ENCODE measurements at regions not wholly inside any gene's neighbourhood (a gene's known extent, or its start where the extent isn't known, plus 50 kb on each side); places are given as distances from the start of the nearest gene placed in this dataset.
A peak's percentile ranks its signal among the peaks of the same experiment; 100 is the strongest.

GRCh38 chr11:70661761-70662501 is 263.6 kb downstream of the CTTN start:
- DNase-seq: no peak

GRCh38 chr11:70662691-70663098 is 264.4 kb downstream of the CTTN start:
- DNase-seq: no peak

GRCh38 chr11:70663815-70664214 is 265.5 kb downstream of the CTTN start:
- DNase-seq: no peak

GRCh38 chr11:70666311-70666710 is 268.0 kb downstream of the CTTN start:
- no peak for DNase-seq

GRCh38 chr11:70667767-70668166 is 269.4 kb downstream of the CTTN start:
- no peak for DNase-seq

GRCh38 chr11:70668204-70669202 is 270.2 kb downstream of the CTTN start:
- DNase-seq: no peak

- DNase-seq: no peak
Measured at GRCh38 chr11:70669281-70669680, 271.0 kb downstream of the CTTN start.

- DNase-seq: no peak
Measured at GRCh38 chr11:70669871-70670675, 271.7 kb downstream of the CTTN start.

- DNase-seq: no peak
Measured at GRCh38 chr11:70670676-70671034, 272.3 kb downstream of the CTTN start.

- no peak for DNase-seq
Measured at GRCh38 chr11:70671083-70671482, 272.8 kb downstream of the CTTN start.

GRCh38 chr11:70671611-70672010 is 273.3 kb downstream of the CTTN start:
- DNase-seq: no peak

GRCh38 chr11:70672991-70673653 is 274.8 kb downstream of the CTTN start:
- DNase-seq: no peak

GRCh38 chr11:70674605-70675004 is 276.3 kb downstream of the CTTN start:
- no peak for DNase-seq

GRCh38 chr11:70675697-70676374 is 277.5 kb downstream of the CTTN start:
- DNase-seq: peak; percentile 16

GRCh38 chr11:70677232-70677916 is 279.0 kb downstream of the CTTN start:
- DNase-seq: no peak

- DNase-seq: no peak
Measured at GRCh38 chr11:70678931-70679900, 280.9 kb downstream of the CTTN start.

- DNase-seq: no peak
Measured at GRCh38 chr11:70680781-70681281, 282.5 kb downstream of the CTTN start.

- no peak for DNase-seq
Measured at GRCh38 chr11:70682056-70682455, 283.7 kb downstream of the CTTN start.

GRCh38 chr11:70682760-70683159 is 284.4 kb downstream of the CTTN start:
- DNase-seq: no peak

- DNase-seq: no peak
Measured at GRCh38 chr11:70687716-70688115, 289.4 kb downstream of the CTTN start.
